AG10803 (cell line): ENCODE measurements at regions not wholly inside any gene's neighbourhood (a gene's known extent, or its start where the extent isn't known, plus 50 kb on each side); places are given as distances from the start of the nearest gene placed in this dataset.

Experiments used
- DNase-seq: peaks from one replicate; pipeline ENCODE4 v3.0.0; 2010; ENCODE audit warnings: low read depth
- H3K4me3 ChIP-seq: 2 replicates; pipeline ENCODE4 v1.5.1; 2011; ENCODE audit warnings: mild to moderate bottlenecking, low read length, control low read depth
- TF ChIP-seq, protein P1 (sequence below): conservative IDR thresholded peaks from 2 replicates; pipeline ENCODE4 v1.5.1; 2011; ENCODE audit warnings: mild to moderate bottlenecking, low read length, control low read depth, inconsistent platforms

DNA sequence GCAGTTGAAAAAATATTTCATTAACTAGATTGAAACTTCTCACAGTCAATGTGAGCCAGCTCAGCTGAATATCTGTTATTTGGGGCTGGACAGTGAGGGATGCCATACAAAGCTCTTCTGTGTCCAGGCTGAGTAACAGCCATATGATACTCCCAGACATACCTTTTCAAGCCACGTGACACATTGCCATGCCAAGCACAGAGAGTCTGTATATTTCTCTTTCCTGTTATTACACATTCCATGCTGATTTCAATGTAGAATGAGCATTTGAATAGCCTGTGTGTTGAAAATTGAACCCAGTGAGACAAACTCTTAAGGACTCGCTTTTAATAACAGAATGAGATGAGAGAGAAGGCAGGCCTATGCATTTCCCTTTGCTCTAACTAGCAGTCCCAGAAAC lies 334.7 kb upstream of the RASGRP1 start:
- TF ChIP-seq, protein P1, sequence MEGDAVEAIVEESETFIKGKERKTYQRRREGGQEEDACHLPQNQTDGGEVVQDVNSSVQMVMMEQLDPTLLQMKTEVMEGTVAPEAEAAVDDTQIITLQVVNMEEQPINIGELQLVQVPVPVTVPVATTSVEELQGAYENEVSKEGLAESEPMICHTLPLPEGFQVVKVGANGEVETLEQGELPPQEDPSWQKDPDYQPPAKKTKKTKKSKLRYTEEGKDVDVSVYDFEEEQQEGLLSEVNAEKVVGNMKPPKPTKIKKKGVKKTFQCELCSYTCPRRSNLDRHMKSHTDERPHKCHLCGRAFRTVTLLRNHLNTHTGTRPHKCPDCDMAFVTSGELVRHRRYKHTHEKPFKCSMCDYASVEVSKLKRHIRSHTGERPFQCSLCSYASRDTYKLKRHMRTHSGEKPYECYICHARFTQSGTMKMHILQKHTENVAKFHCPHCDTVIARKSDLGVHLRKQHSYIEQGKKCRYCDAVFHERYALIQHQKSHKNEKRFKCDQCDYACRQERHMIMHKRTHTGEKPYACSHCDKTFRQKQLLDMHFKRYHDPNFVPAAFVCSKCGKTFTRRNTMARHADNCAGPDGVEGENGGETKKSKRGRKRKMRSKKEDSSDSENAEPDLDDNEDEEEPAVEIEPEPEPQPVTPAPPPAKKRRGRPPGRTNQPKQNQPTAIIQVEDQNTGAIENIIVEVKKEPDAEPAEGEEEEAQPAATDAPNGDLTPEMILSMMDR: no peak
- DNase-seq: no peak
- no peak overlapping the region for H3K4me3 ChIP-seq

- DNase-seq: no peak
- TF ChIP-seq, protein P1: no peak
- no peak overlapping the region for H3K4me3 ChIP-seq
These were observed 339.7 kb upstream of the RASGRP1 start for GRCh38 chr15:38904298-38904697.

- no peak overlapping the region for H3K4me3 ChIP-seq
- no peak for DNase-seq
- TF ChIP-seq, protein P1: no peak
These were observed 341.0 kb upstream of the RASGRP1 start for GRCh38 chr15:38905632-38906031.

- DNase-seq: no peak
- TF ChIP-seq, protein P1: no peak
- H3K4me3 ChIP-seq: no peak overlapping the region
These were observed 356.4 kb upstream of the RASGRP1 start for GRCh38 chr15:38920966-38921365.

- no peak for DNase-seq
- no peak overlapping the region for H3K4me3 ChIP-seq
- TF ChIP-seq, protein P1: no peak
These were observed 356.9 kb upstream of the RASGRP1 start for GRCh38 chr15:38921471-38921870.

- no peak overlapping the region for H3K4me3 ChIP-seq
- TF ChIP-seq, protein P1: no peak
- no peak for DNase-seq
These were observed 363.8 kb upstream of the RASGRP1 start for GRCh38 chr15:38928431-38928830.

GRCh38 chr15:38930851-38931572 lies 366.4 kb upstream of the RASGRP1 start:
- TF ChIP-seq, protein P1: no peak
- H3K4me3 ChIP-seq: no peak overlapping the region
- peak; percentile 57 for DNase-seq
